22Rv1 (cell line): ENCODE measurements at regions not wholly inside any gene's neighbourhood (a gene's known extent, or its start where the extent isn't known, plus 50 kb on each side); places are given as distances from the start of the nearest gene placed in this dataset.
"Not testable (repeated sequence)": the region's sequence is repeated elsewhere in the genome, so short reads cannot be mapped to it uniquely, and the experiment has no call there.

Experiments
- H3K27ac ChIP-seq: fragments of 450-650 bp; 2 replicates; pipeline ENCODE4 v1.5.1; 2017
- ZFX ChIP-seq: fragments of 450-650 bp; IDR thresholded peaks from 2 replicates; pipeline ENCODE4 v1.6.1; 2017; ENCODE audit warnings: antibody characterized with exemption, borderline replicate concordance
- TF ChIP-seq, protein P1 (sequence below): fragments of 450-650 bp; IDR thresholded peaks from 2 replicates; pipeline ENCODE4 v1.5.1; 2017; ENCODE audit warnings: mild to moderate bottlenecking

DNA sequence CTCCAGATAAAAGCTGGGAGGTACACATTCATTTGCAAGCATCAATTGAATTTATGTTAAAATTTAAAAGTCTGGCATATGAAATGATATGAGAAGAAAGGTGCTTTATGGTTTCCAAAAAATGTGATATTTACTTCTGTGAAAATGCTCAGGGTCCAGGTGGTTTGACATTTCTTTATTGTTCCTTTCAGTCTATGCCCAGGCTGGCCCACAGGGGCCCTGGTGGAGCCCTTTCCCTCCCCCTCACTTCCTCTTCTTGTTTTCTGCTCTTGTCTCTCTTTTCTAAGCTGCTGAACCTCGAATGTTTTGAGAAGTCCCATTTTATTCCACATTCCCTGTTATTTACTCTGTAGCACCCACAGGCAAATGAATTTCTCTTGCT is 127.8 kb downstream of the HS3ST3B1 start:
- TF ChIP-seq, protein P1, sequence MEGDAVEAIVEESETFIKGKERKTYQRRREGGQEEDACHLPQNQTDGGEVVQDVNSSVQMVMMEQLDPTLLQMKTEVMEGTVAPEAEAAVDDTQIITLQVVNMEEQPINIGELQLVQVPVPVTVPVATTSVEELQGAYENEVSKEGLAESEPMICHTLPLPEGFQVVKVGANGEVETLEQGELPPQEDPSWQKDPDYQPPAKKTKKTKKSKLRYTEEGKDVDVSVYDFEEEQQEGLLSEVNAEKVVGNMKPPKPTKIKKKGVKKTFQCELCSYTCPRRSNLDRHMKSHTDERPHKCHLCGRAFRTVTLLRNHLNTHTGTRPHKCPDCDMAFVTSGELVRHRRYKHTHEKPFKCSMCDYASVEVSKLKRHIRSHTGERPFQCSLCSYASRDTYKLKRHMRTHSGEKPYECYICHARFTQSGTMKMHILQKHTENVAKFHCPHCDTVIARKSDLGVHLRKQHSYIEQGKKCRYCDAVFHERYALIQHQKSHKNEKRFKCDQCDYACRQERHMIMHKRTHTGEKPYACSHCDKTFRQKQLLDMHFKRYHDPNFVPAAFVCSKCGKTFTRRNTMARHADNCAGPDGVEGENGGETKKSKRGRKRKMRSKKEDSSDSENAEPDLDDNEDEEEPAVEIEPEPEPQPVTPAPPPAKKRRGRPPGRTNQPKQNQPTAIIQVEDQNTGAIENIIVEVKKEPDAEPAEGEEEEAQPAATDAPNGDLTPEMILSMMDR: no peak
- no peak for TF ChIP-seq ZFX
- no peak overlapping the region for H3K27ac ChIP-seq

GRCh38 chr17:14427900-14428647 is 127.2 kb downstream of the HS3ST3B1 start:
- no peak overlapping the region for H3K27ac ChIP-seq
- TF ChIP-seq, protein P1: no peak
- no peak for TF ChIP-seq ZFX

GRCh38 chr17:14423156-14423555 is 122.3 kb downstream of the HS3ST3B1 start:
- H3K27ac ChIP-seq: not testable (repeated sequence)

- H3K27ac ChIP-seq: no peak overlapping the region
- TF ChIP-seq ZFX: no peak
- TF ChIP-seq, protein P1: no peak
These were observed 116.5 kb downstream of the HS3ST3B1 start for GRCh38 chr17:14417336-14417735.

GRCh38 chr17:14409292-14409691 is 108.4 kb downstream of the HS3ST3B1 start:
- TF ChIP-seq ZFX: no peak
- TF ChIP-seq, protein P1: no peak
- no peak overlapping the region for H3K27ac ChIP-seq

GRCh38 chr17:14407541-14407940 is 106.7 kb downstream of the HS3ST3B1 start:
- TF ChIP-seq, protein P1: no peak
- TF ChIP-seq ZFX: no peak
- no peak overlapping the region for H3K27ac ChIP-seq

GRCh38 chr17:14405189-14405588 is 104.3 kb downstream of the HS3ST3B1 start:
- H3K27ac ChIP-seq: no peak overlapping the region
- TF ChIP-seq ZFX: no peak
- TF ChIP-seq, protein P1: no peak
